ENCODE measurements at regions not wholly inside any gene's neighbourhood (a gene's known extent, or its start where the extent isn't known, plus 50 kb on each side); places are given as distances from the start of the nearest gene placed in this dataset.

DNA sequence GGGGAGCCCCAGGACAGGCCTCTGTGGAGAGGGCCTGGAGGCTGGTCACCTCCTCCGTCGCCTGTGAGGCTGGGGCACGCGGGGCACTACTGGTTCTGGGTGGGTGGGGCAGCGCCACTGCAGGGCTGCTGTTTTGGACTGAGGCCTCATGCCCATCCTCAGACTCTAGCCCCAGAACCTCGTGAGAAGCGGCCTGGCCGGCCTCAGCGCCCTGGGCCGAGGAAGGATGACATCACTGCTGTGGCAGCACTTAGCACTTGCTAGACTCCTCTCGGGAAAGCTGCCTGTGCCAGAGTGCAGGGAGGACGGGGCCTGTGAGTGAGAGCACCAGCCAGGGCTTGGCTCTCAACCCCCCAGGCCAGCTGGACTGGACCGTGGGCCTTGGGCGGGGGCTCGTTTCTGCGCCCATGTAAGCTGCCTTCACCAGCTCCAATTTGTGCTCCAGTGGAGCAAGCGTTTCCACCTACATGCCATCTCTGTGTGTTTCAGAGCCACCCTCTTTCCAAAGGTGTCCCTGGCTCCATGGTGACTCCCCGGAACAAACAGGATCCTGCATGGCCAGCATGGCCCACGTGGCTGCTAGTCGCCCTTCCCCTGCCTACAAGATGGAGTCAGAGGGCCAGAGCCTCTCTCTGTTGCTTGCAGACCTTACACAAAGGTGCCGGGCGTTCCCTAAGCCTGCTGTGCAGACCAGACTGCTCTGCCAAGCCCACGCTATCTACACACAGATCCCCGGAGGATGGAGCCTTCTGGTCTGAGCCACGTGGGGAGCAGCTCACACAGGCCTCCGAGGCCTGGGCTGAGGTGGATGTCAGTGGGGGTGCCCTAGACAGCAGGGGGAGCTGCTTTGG, 102.9 kb downstream of the CTTN start:
- no peak overlapping the region for H3K9ac ChIP-seq (ENCODE audit: low read depth, low read length, poor library complexity)
- no peak overlapping the region for H2BK12ac ChIP-seq (ENCODE audit: low read length)
- no peaks in the 10 kb centered on the region for H3K9me3 ChIP-seq (replicated peaks in 1 of 2; ENCODE audit: control insufficient read depth in 2 of 2, insufficient read depth in 1 of 2, low read depth in 1 of 2, low read length in 2 of 2)
- no peak overlapping the region for H4K91ac ChIP-seq (ENCODE audit: low read depth, low read length, poor library complexity)
- H2AK5ac ChIP-seq (ENCODE audit: low read depth, low read length), result peak overlapping the region; percentile 48
- no peak overlapping the region for H3K27ac ChIP-seq (replicated peaks; ENCODE audit: low read length)
- peak overlapping the region; percentile 73 for H3K18ac ChIP-seq (ENCODE audit: low read length)
- H3K4me3 ChIP-seq (ENCODE audit: low read length in 2 of 2), result no peak overlapping the region
- no peaks in the 10 kb centered on the region for H3K27me3 ChIP-seq (ENCODE audit: control insufficient read depth in 3 of 3, insufficient read depth in 3 of 3, low read depth in 1 of 3, low read length in 3 of 3)
- H3K4me1 ChIP-seq (ENCODE audit: control insufficient read depth in 2 of 2, insufficient read depth in 1 of 2, low read depth in 1 of 2, low read length in 2 of 2), result peaks cover 18 to 36% of the 10 kb centered on the region in 2 donors
- WGBS, 2 donors (ENCODE audit: extremely low coverage in 2 of 2, insufficient read length in 2 of 2, insufficient replicate concordance in 1 of 2), result no CpG with 5 or more reads among the region's 26 CpGs
- H4K8ac ChIP-seq (ENCODE audit: low read depth, low read length), result no peak overlapping the region
- no peak overlapping the region for H3K23ac ChIP-seq (ENCODE audit: low read depth, low read length, poor library complexity)
- no peak overlapping the region for H3K4me2 ChIP-seq (ENCODE audit: insufficient read depth, low read length, poor library complexity, severe bottlenecking)
- no peak overlapping the region for H3K4ac ChIP-seq (ENCODE audit: low read length)
- peaks cover 3% of the 10 kb centered on the region for H3K79me1 ChIP-seq (ENCODE audit: low read depth, low read length)
- H2AFZ ChIP-seq (ENCODE audit: low read length), result no peak overlapping the region
- H3K14ac ChIP-seq (ENCODE audit: low read length), result peak overlapping the region; percentile 90
- no peak overlapping the region for H2BK120ac ChIP-seq (ENCODE audit: low read depth, low read length)
- peak overlapping the region; percentile 40 for H2BK15ac ChIP-seq (ENCODE audit: low read length)
- H3K36me3 ChIP-seq (replicated peaks in 1 of 2; ENCODE audit: control insufficient read depth in 2 of 2, insufficient read depth in 2 of 2, low read length in 2 of 2), result peaks cover 2 to 6% of the 10 kb centered on the region in 2 donors
- no peak overlapping the region for H2BK5ac ChIP-seq (ENCODE audit: low read length)
- no peak for DNase-seq (ENCODE audit: low spot score)

DNA sequence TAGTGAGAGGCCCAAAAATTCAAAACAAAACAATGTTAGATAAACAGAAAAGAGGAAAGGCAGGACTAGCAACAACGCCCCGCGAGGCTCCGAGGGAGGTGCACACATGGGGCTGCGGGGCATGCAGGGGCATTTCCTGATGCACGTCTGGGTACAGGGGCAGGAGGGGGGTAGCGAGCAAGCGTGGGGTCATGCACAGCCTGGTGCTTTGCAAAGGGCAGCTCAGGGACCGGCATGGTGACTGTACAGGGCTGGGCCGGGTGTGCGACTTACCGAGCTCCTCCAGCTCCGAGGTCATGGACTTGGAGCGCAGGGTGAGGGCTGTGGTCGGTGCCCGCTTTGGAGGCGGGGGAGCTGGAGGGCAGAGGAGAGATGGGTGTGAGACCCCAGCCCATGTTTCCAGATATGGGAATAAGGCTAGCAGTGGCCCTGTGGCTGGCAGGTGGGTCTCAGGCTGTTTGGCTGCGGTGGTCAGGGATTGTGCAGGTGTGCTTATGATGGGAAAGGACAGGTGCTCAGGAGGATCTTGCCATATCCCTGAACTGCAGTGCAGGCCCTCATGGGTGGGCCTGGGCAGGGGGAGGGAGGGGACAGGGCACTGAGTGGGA, 103.7 kb downstream of the CTTN start:
- peak overlapping the region; percentile 72 for H3K18ac ChIP-seq (ENCODE audit: low read length)
- H3K4me3 ChIP-seq (ENCODE audit: low read length in 2 of 2), result no peak overlapping the region
- peak overlapping the region; percentile 15 for H3K9ac ChIP-seq (ENCODE audit: low read depth, low read length, poor library complexity)
- peak overlapping the region; percentile 8 for H3K4ac ChIP-seq (ENCODE audit: low read length)
- H3K27ac ChIP-seq (replicated peaks; ENCODE audit: low read length), result no peak overlapping the region
- no peak overlapping the region for H2AFZ ChIP-seq (ENCODE audit: low read length)
- H3K9me3 ChIP-seq (replicated peaks in 1 of 2; ENCODE audit: control insufficient read depth in 2 of 2, insufficient read depth in 1 of 2, low read depth in 1 of 2, low read length in 2 of 2), result no peaks in the 10 kb centered on the region
- no peak overlapping the region for H3K14ac ChIP-seq (ENCODE audit: low read length)
- H4K8ac ChIP-seq (ENCODE audit: low read depth, low read length), result no peak overlapping the region
- H2BK5ac ChIP-seq (ENCODE audit: low read length), result no peak overlapping the region
- H2BK15ac ChIP-seq (ENCODE audit: low read length), result no peak overlapping the region
- no peaks in the 10 kb centered on the region for H3K27me3 ChIP-seq (ENCODE audit: control insufficient read depth in 3 of 3, insufficient read depth in 3 of 3, low read depth in 1 of 3, low read length in 3 of 3)
- no peak for DNase-seq (ENCODE audit: low spot score)
- H3K79me1 ChIP-seq (ENCODE audit: low read depth, low read length), result no peaks in the 10 kb centered on the region
- H2AK5ac ChIP-seq (ENCODE audit: low read depth, low read length), result no peak overlapping the region
- WGBS, 2 donors (ENCODE audit: extremely low coverage in 2 of 2, insufficient read length in 2 of 2, insufficient replicate concordance in 1 of 2), result no CpG with 5 or more reads among the region's 18 CpGs
- no peak overlapping the region for H2BK12ac ChIP-seq (ENCODE audit: low read length)
- H3K23ac ChIP-seq (ENCODE audit: low read depth, low read length, poor library complexity), result no peak overlapping the region
- no peak overlapping the region for H3K4me2 ChIP-seq (ENCODE audit: insufficient read depth, low read length, poor library complexity, severe bottlenecking)
- H2BK120ac ChIP-seq (ENCODE audit: low read depth, low read length), result no peak overlapping the region
- H3K4me1 ChIP-seq (ENCODE audit: control insufficient read depth in 2 of 2, insufficient read depth in 1 of 2, low read depth in 1 of 2, low read length in 2 of 2), result peaks cover 18 to 33% of the 10 kb centered on the region in 2 donors
- H3K36me3 ChIP-seq (replicated peaks in 1 of 2; ENCODE audit: control insufficient read depth in 2 of 2, insufficient read depth in 2 of 2, low read length in 2 of 2), result peaks cover 2 to 6% of the 10 kb centered on the region in 2 donors
- H4K91ac ChIP-seq (ENCODE audit: low read depth, low read length, poor library complexity), result no peak overlapping the region

DNA sequence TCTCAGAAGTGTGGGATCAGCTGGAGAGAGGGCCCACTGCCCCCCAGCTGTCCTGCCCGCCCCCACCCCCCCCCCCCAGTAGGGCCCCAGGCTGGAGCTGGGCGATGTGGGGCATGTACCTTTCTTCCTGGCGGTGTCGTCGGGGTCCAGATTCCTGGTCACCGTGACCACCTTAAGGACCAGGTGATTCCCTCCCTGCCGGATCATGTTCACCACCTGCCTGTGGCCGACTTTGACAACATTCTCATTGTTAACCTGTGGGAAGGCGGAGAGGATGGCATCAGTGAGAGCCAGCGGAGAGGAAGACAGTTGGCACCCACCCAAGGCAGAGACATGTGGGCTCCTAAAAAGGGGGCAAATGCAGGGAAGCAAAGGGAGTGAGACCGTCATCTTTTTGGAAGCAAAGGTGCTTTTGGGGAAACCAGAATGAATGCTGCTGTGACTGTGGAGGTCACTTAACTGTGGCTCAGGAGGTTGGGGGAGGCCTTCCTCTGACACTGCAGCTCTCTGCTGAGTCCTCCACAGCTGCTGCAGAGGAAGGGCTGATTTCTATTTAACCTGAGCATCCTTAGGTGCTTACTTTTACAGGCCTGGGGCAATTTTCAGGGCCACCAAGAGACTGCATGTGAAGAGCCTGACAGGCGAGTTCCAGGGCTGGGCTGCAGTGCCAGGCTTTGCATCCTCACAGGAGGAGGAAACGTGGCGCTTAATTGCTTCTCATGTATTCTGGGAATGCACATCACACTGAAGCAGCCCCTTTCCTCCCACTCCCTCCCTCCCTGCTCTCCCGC, 104.5 kb downstream of the CTTN start:
- no peak overlapping the region for H3K23ac ChIP-seq (ENCODE audit: low read depth, low read length, poor library complexity)
- H2BK12ac ChIP-seq (ENCODE audit: low read length), result no peak overlapping the region
- no peak overlapping the region for H3K4me3 ChIP-seq (ENCODE audit: low read length in 2 of 2)
- H4K8ac ChIP-seq (ENCODE audit: low read depth, low read length), result no peak overlapping the region
- H3K9ac ChIP-seq (ENCODE audit: low read depth, low read length, poor library complexity), result no peak overlapping the region
- no peak overlapping the region for H2AFZ ChIP-seq (ENCODE audit: low read length)
- H2AK5ac ChIP-seq (ENCODE audit: low read depth, low read length), result peak overlapping the region; percentile 93
- no peak for DNase-seq (ENCODE audit: low spot score)
- H3K27me3 ChIP-seq (ENCODE audit: control insufficient read depth in 3 of 3, insufficient read depth in 3 of 3, low read depth in 1 of 3, low read length in 3 of 3), result no peaks in the 10 kb centered on the region
- H3K4me2 ChIP-seq (ENCODE audit: insufficient read depth, low read length, poor library complexity, severe bottlenecking), result no peak overlapping the region
- H3K4me1 ChIP-seq (ENCODE audit: control insufficient read depth in 2 of 2, insufficient read depth in 1 of 2, low read depth in 1 of 2, low read length in 2 of 2), result peaks cover 18 to 25% of the 10 kb centered on the region in 2 donors
- no peak overlapping the region for H3K14ac ChIP-seq (ENCODE audit: low read length)
- H2BK5ac ChIP-seq (ENCODE audit: low read length), result no peak overlapping the region
- H3K4ac ChIP-seq (ENCODE audit: low read length), result no peak overlapping the region
- no peak overlapping the region for H2BK120ac ChIP-seq (ENCODE audit: low read depth, low read length)
- no CpG with 5 or more reads among the region's 15 CpGs for WGBS, 2 donors (ENCODE audit: extremely low coverage in 2 of 2, insufficient read length in 2 of 2, insufficient replicate concordance in 1 of 2)
- peaks cover 2 to 6% of the 10 kb centered on the region in 2 donors for H3K36me3 ChIP-seq (replicated peaks in 1 of 2; ENCODE audit: control insufficient read depth in 2 of 2, insufficient read depth in 2 of 2, low read length in 2 of 2)
- no peaks in the 10 kb centered on the region for H3K9me3 ChIP-seq (replicated peaks in 1 of 2; ENCODE audit: control insufficient read depth in 2 of 2, insufficient read depth in 1 of 2, low read depth in 1 of 2, low read length in 2 of 2)
- no peak overlapping the region for H3K27ac ChIP-seq (replicated peaks; ENCODE audit: low read length)
- no peak overlapping the region for H4K91ac ChIP-seq (ENCODE audit: low read depth, low read length, poor library complexity)
- peak overlapping the region; percentile 58 for H3K18ac ChIP-seq (ENCODE audit: low read length)
- peak overlapping the region; percentile 47 for H2BK15ac ChIP-seq (ENCODE audit: low read length)
- no peaks in the 10 kb centered on the region for H3K79me1 ChIP-seq (ENCODE audit: low read depth, low read length)
